HG02852 (cell line): ENCODE measurements at regions not wholly inside any gene's neighbourhood (a gene's known extent, or its start where the extent isn't known, plus 50 kb on each side); places are given as distances from the start of the nearest gene placed in this dataset.

Experiments used
- ATAC-seq: cut with Tn5 transposase; IDR thresholded peaks from one replicate; pipeline ENCODE4 v1.9.1; 2021; ENCODE audit warnings: mild to moderate bottlenecking, moderate library complexity; ENCODE audit not compliant: unreplicated experiment

- ATAC-seq, result no peak
Measured at GRCh38 chr3:147925272-147925671, 516.1 kb downstream of the ZIC1 start.

GRCh38 chr3:147930232-147930807 lies 521.2 kb downstream of the ZIC1 start:
- ATAC-seq, result no peak

- ATAC-seq, result no peak
Measured at GRCh38 chr3:147934451-147935180, 525.5 kb downstream of the ZIC1 start.

- ATAC-seq, result no peak
Measured at GRCh38 chr3:147937341-147937740, 528.2 kb downstream of the ZIC1 start.

- ATAC-seq, result no peak
Measured at GRCh38 chr3:147937891-147938290, 528.7 kb downstream of the ZIC1 start.

GRCh38 chr3:147939425-147939824 lies 530.3 kb downstream of the ZIC1 start:
- no peak for ATAC-seq

- ATAC-seq, result no peak
Measured at GRCh38 chr3:147939839-147940238, 530.7 kb downstream of the ZIC1 start.

- no peak for ATAC-seq
Measured at GRCh38 chr3:147940405-147941193, 531.4 kb downstream of the ZIC1 start.

- ATAC-seq, result no peak
Measured at GRCh38 chr3:147941969-147942368, 532.8 kb downstream of the ZIC1 start.

- ATAC-seq, result no peak
Measured at GRCh38 chr3:147943265-147943945, 534.2 kb downstream of the ZIC1 start.

GRCh38 chr3:147945968-147946519 lies 536.9 kb downstream of the ZIC1 start:
- ATAC-seq, result peak; percentile 52

- no peak for ATAC-seq
Measured at GRCh38 chr3:147956615-147957014, 547.5 kb downstream of the ZIC1 start.

- no peak for ATAC-seq
Measured at GRCh38 chr3:147958754-147959153, 549.6 kb downstream of the ZIC1 start.

- ATAC-seq, result no peak
Measured at GRCh38 chr3:147960786-147961185, 551.6 kb downstream of the ZIC1 start.

GRCh38 chr3:147962408-147963164 lies 553.4 kb downstream of the ZIC1 start:
- no peak for ATAC-seq

GRCh38 chr3:147963711-147964110 lies 554.5 kb downstream of the ZIC1 start:
- ATAC-seq, result no peak

GRCh38 chr3:147975165-147975564 lies 566.0 kb downstream of the ZIC1 start:
- ATAC-seq, result no peak

- no peak for ATAC-seq
Measured at GRCh38 chr3:147977001-147977400, 567.8 kb downstream of the ZIC1 start.

- no peak for ATAC-seq
Measured at GRCh38 chr3:147987549-147987948, 578.4 kb downstream of the ZIC1 start.

GRCh38 chr3:147989344-147989743 lies 580.2 kb downstream of the ZIC1 start:
- no peak for ATAC-seq
